H1 (cell line): ENCODE measurements at regions not wholly inside any gene's neighbourhood (a gene's known extent, or its start where the extent isn't known, plus 50 kb on each side); places are given as distances from the start of the nearest gene placed in this dataset.

Source experiments
- CTCF ChIA-PET: fragments of 300-600 bp; sonication (Branson Sonifier 250); formaldehyde crosslinking; loops from one replicate; lab custom pipeline; 2021; ENCODE audit not compliant: partially characterized antibody; lab: Charles Lee
- POLR2A ChIA-PET: fragments of 300-600 bp; sonication (Branson Sonifier 250); formaldehyde crosslinking; loops from one replicate; lab custom pipeline; 2021; ENCODE audit warnings: inconsistent platforms; ENCODE audit not compliant: partially characterized antibody; lab: Charles Lee
- DNase-seq, 2 experiments: peaks; one replicate each; pipeline versions ENCODE4 v3.0.0 to v3.0.0-alpha.2; 2010 to 2022; ENCODE audit warnings: low spot score in 2 of 2, low read depth in 1 of 2, mixed read lengths in 1 of 2
- FAIRE-seq: peaks from 2 replicates; lab custom pipeline; 2011; peaks lifted over from hg19 to GRCh38; lab: Jason Lieb, UNC
- H2AFZ ChIP-seq: 2 replicates; pipeline ENCODE4 v1.8.1; 2012; ENCODE audit warnings: low read length, inconsistent platforms
- H2AK5ac ChIP-seq: 2 replicates; pipeline ENCODE4 v1.6.1; 2013; ENCODE audit warnings: low read depth, low read length
- H2BK120ac ChIP-seq: replicated peaks from 2 replicates; pipeline ENCODE3; 2013; ENCODE audit warnings: low read depth, low read length, inconsistent platforms
- H2BK12ac ChIP-seq: 2 replicates; pipeline ENCODE4 v1.6.1; 2013; ENCODE audit warnings: low read depth, low read length
- H2BK15ac ChIP-seq: 2 replicates; pipeline ENCODE4 v1.6.1; 2013; ENCODE audit warnings: low read length
- H2BK20ac ChIP-seq: 2 replicates; pipeline ENCODE4 v1.6.1; 2013; ENCODE audit warnings: low read length
- H2BK5ac ChIP-seq: 2 replicates; pipeline ENCODE4 v1.6.1; 2013; ENCODE audit warnings: low read depth, low read length
- H3K14ac ChIP-seq: 2 replicates; pipeline ENCODE4 v1.6.1; 2013; ENCODE audit warnings: inconsistent platforms; ENCODE audit not compliant: insufficient read length
- H3K18ac ChIP-seq: 2 replicates; pipeline ENCODE4 v1.6.1; 2013; ENCODE audit warnings: low read length; ENCODE audit errors: extremely low read depth
- H3K23ac ChIP-seq: 2 replicates; pipeline ENCODE4 v1.6.1; 2013; ENCODE audit warnings: inconsistent platforms; ENCODE audit not compliant: insufficient read length
- H3K23me2 ChIP-seq: 2 replicates; pipeline ENCODE4 v1.6.1; 2013; ENCODE audit warnings: low read depth, low read length
- H3K27ac ChIP-seq: 2 replicates; pipeline ENCODE4 v1.6.1; 2011; ENCODE audit warnings: low read depth, low read length, inconsistent platforms
- H3K27me3 ChIP-seq, 4 experiments: replicated peaks in 1 of 4; 1 replicate in 1 of 4; 2 replicates in 3 of 4; pipeline versions ENCODE4 v1.6.1 to v1.8.1; 2011 to 2013; ENCODE audit warnings: low read length in 3 of 4, mild to moderate bottlenecking in 3 of 4, inconsistent platforms in 2 of 4, mixed read lengths in 2 of 4, moderate library complexity in 1 of 4; ENCODE audit not compliant: control insufficient read depth in 3 of 4, insufficient read depth in 3 of 4; ENCODE audit errors: extremely low read depth in 1 of 4
- H3K36me3 ChIP-seq, 4 experiments: 2 replicates each; pipeline versions ENCODE4 v1.6.1 to v1.8.1; 2011 to 2013; ENCODE audit warnings: mild to moderate bottlenecking in 4 of 4, low read length in 3 of 4, moderate library complexity in 2 of 4, control low read depth in 1 of 4, inconsistent platforms in 1 of 4; ENCODE audit not compliant: insufficient read depth in 4 of 4, control insufficient read depth in 2 of 4
- H3K4ac ChIP-seq: replicated peaks from 2 replicates; pipeline ENCODE3; 2013; ENCODE audit warnings: low read length, low read depth, mixed read lengths, inconsistent platforms; ENCODE audit not compliant: insufficient read length
- H3K4me1 ChIP-seq, 4 experiments: replicated peaks in 1 of 4; 1 replicate in 1 of 4; 2 replicates in 3 of 4; pipeline versions ENCODE4 v1.6.1 to v1.8.1; 2011 to 2013; ENCODE audit warnings: low read length in 3 of 4, inconsistent platforms in 2 of 4, mixed read lengths in 1 of 4; ENCODE audit not compliant: insufficient read depth in 4 of 4, control insufficient read depth in 3 of 4
- H3K4me2 ChIP-seq, 2 experiments: 2 replicates each; pipeline versions ENCODE4 v1.6.1 to v1.8.1; 2011 to 2013; ENCODE audit warnings: low read depth in 2 of 2, low read length in 2 of 2, control low read depth in 1 of 2, inconsistent platforms in 1 of 2, mild to moderate bottlenecking in 1 of 2; ENCODE audit not compliant: insufficient read depth in 1 of 2
- H3K4me3 ChIP-seq, 4 experiments: fragments of 200-600, 300-600 bp in 1 of 4; sonication (generic), shearing (Covaris generic), sonication (Bioruptor Twin) in 1 of 4; 2 replicates each; pipeline versions ENCODE4 v1.5.1 to v1.8.1; 2011 to 2016; ENCODE audit warnings: low read length in 4 of 4, low read depth in 3 of 4, control low read depth in 2 of 4, inconsistent platforms in 2 of 4, mild to moderate bottlenecking in 2 of 4, mixed read lengths in 1 of 4, moderate library complexity in 1 of 4; ENCODE audit not compliant: insufficient read depth in 2 of 4; ENCODE audit errors: extremely low read depth in 1 of 4
- H3K56ac ChIP-seq: replicated peaks from 2 replicates; pipeline ENCODE3; 2013; ENCODE audit warnings: low read depth, mild to moderate bottlenecking, mixed read lengths, low read length, inconsistent platforms; ENCODE audit not compliant: insufficient read length
- H3K79me1 ChIP-seq: 2 replicates; pipeline ENCODE4 v1.6.1; 2013; ENCODE audit warnings: low read depth, low read length, control low read depth
- H3K79me2 ChIP-seq, 2 experiments: 2 replicates each; pipeline versions ENCODE4 v1.6.1 to v1.8.1; 2012 to 2013; ENCODE audit warnings: low read length in 2 of 2, mild to moderate bottlenecking in 2 of 2, inconsistent platforms in 1 of 2; ENCODE audit not compliant: insufficient read depth in 2 of 2, control insufficient read depth in 1 of 2
- H3K9ac ChIP-seq, 4 experiments: replicated peaks in 1 of 4; 1 replicate in 1 of 4; 2 replicates in 3 of 4; pipeline versions ENCODE4 v1.6.1 to v1.8.1; 2011 to 2013; ENCODE audit warnings: low read depth in 3 of 4, low read length in 3 of 4, control low read depth in 2 of 4, mild to moderate bottlenecking in 2 of 4, moderate library complexity in 2 of 4, inconsistent platforms in 1 of 4; ENCODE audit errors: extremely low read depth in 1 of 4
- H3K9me3 ChIP-seq, 2 experiments: 2 replicates each; pipeline versions ENCODE4 v1.6.1 to v1.8.1; 2012 to 2013; ENCODE audit warnings: mild to moderate bottlenecking in 2 of 2, moderate library complexity in 2 of 2, control low read depth in 1 of 2, inconsistent platforms in 1 of 2, low read depth in 1 of 2, low read length in 1 of 2, mixed read lengths in 1 of 2; ENCODE audit not compliant: insufficient read depth in 2 of 2
- H4K20me1 ChIP-seq, 2 experiments: replicated peaks in 1 of 2; 2 replicates each; pipeline versions ENCODE3 to v1.8.1; 2011 to 2013; ENCODE audit warnings: inconsistent platforms in 2 of 2, low read length in 2 of 2, mild to moderate bottlenecking in 1 of 2; ENCODE audit not compliant: insufficient read depth in 2 of 2, control insufficient read depth in 1 of 2
- H4K5ac ChIP-seq: 2 replicates; pipeline ENCODE4 v1.6.1; 2013; ENCODE audit warnings: low read length, low read depth, mixed read lengths, inconsistent platforms; ENCODE audit not compliant: insufficient read length
- H4K8ac ChIP-seq: 2 replicates; pipeline ENCODE4 v1.8.0; 2013; ENCODE audit warnings: mild to moderate bottlenecking, moderate library complexity, low read length, inconsistent platforms; ENCODE audit not compliant: insufficient read depth; ENCODE audit errors: extremely low read depth
- H4K91ac ChIP-seq: replicated peaks from 2 replicates; pipeline ENCODE3; 2013; ENCODE audit warnings: low read length, mixed read lengths, inconsistent platforms; ENCODE audit not compliant: insufficient read length
- ATF2 ChIP-seq: IDR thresholded peaks from 2 replicates; pipeline ENCODE4 v1.6.1; 2012; ENCODE audit warnings: low read length, inconsistent platforms
- BCL11A ChIP-seq, 2 experiments: IDR thresholded peaks; one replicate each; pipeline ENCODE4 v1.6.1; 2011; ENCODE audit warnings: low read depth in 2 of 2, low read length in 2 of 2, mild to moderate bottlenecking in 2 of 2
- CBX5 ChIP-seq: fragments of 300-800, 300-1000 bp; sonication (generic); IDR thresholded peaks from 2 replicates; pipeline ENCODE4 v1.7.1; 2016; ENCODE audit warnings: antibody characterized with exemption, low read length, low read depth
- EP300 ChIP-seq, 2 experiments: IDR thresholded peaks; 1 replicate in 1 of 2; 2 replicates in 1 of 2; pipeline ENCODE4 v1.6.1; 2011 to 2012; ENCODE audit warnings: low read depth in 2 of 2, low read length in 2 of 2, mild to moderate bottlenecking in 2 of 2, borderline replicate concordance in 1 of 2, inconsistent platforms in 1 of 2, moderate library complexity in 1 of 2
- HDAC6 ChIP-seq: IDR thresholded peaks from one replicate; pipeline ENCODE4 v1.7.1; 2012; ENCODE audit warnings: low read depth, mild to moderate bottlenecking, inconsistent platforms, low read length, moderate library complexity
- KDM1A ChIP-seq: fragments of 200-600, 300-600 bp; sonication (generic); IDR thresholded peaks from 2 replicates; pipeline ENCODE4 v1.7.1; 2016; ENCODE audit warnings: mild to moderate bottlenecking, low read length, borderline replicate concordance
- KDM4A ChIP-seq: IDR thresholded peaks from one replicate; pipeline ENCODE4 v1.7.1; 2012; ENCODE audit warnings: low read depth, mild to moderate bottlenecking, moderate library complexity, low read length, inconsistent platforms; ENCODE audit not compliant: severe bottlenecking
- SAP30 ChIP-seq: fragments of 300-600 bp; sonication (generic); IDR thresholded peaks from 2 replicates; pipeline ENCODE4 v1.7.1; 2012; ENCODE audit warnings: low read length, moderate library complexity, mild to moderate bottlenecking, inconsistent platforms; ENCODE audit not compliant: insufficient read depth, insufficient replicate concordance
- SP1 ChIP-seq: IDR thresholded peaks from 2 replicates; pipeline ENCODE4 v1.6.1; 2011; ENCODE audit warnings: low read depth, low read length
- SP4 ChIP-seq: IDR thresholded peaks from 2 replicates; pipeline ENCODE4 v1.6.1; 2012; ENCODE audit warnings: low read length, inconsistent platforms
- TAF1 ChIP-seq: IDR thresholded peaks from 2 replicates; pipeline ENCODE4 v1.6.1; 2011; ENCODE audit warnings: mild to moderate bottlenecking, low read depth, low read length
- WGBS, 2 experiments: shearing (Covaris generic) in 1 of 2; methylation state at CpG; one replicate each; pipeline versions ENCODE4 v1.1.6 to v1.1.7; 2013 to 2015; ENCODE audit warnings: low lambda C conversion rate in 2 of 2, mixed read lengths in 2 of 2, inconsistent platforms in 1 of 2, low coverage in 1 of 2, missing lambda C conversion rate in 1 of 2; ENCODE audit not compliant: insufficient replicate concordance in 2 of 2, insufficient coverage in 1 of 2, insufficient read length in 1 of 2; ENCODE audit errors: extremely low coverage in 1 of 2, missing lambda C conversion rate in 1 of 2; 5-methylcytosine and 5-hydroxymethylcytosine counted together

GRCh38 chr7:125065001-125065400 is 135.4 kb upstream of the POT1 start:
- Histone ChIP-seq H4K91ac (no peak overlapping the region), H3K79me1 (no peaks in the 10 kb centered on the region), H4K8ac (no peak overlapping the region), H2BK5ac (no peak overlapping the region), H3K27ac (no peak overlapping the region), H3K9me3 (0 out of 4 replicates have a peak, but pooled peaks cover 0 to 3% of the 10 kb centered on the region in 2 experiments), H3K36me3 (no peaks in the 10 kb centered on the region), H2BK12ac (no peak overlapping the region), H3K4ac (no peak overlapping the region), H3K27me3 (no peaks in the 10 kb centered on the region), H3K4me1 (no peaks in the 10 kb centered on the region), H3K18ac (no peak overlapping the region), H2BK20ac (no peak overlapping the region), H4K20me1 (no peaks in the 10 kb centered on the region), H3K14ac (no peak overlapping the region), H2AK5ac (no peak overlapping the region), H3K4me2 (no peak overlapping the region), H2AFZ (no peak overlapping the region), H3K23me2 (no peaks in the 10 kb centered on the region), H2BK120ac (no peak overlapping the region), H3K9ac (no peak overlapping the region), H3K56ac (no peak overlapping the region), H3K79me2 (no peaks in the 10 kb centered on the region), H2BK15ac (no peak overlapping the region), H3K23ac (no peak overlapping the region), H3K4me3 (no peak overlapping the region), H4K5ac (no peak overlapping the region)
- WGBS, 2 experiments: 100% methylated on average over 1 of the region's 1 CpG; no CpG with 5 or more reads in 1 of the 2 experiments
- ChIA-PET POLR2A (no interaction called here), CTCF (interaction anchor here (1.2 to 1.4 kb wide), 2 partner anchors 14 to 24 kb away, joined by 4 read pairs; no protein-coding TSS in a partner anchor)
- TF ChIP-seq KDM1A (no peak), TAF1 (no peak), CBX5 (no peak), SP4 (no peak), BCL11A (IDR thresholded peaks at IDR 0.05; ENCODE audit: low read depth in 2 of 2, low read length in 2 of 2) (no peak), HDAC6 (no peak), ATF2 (no peak), KDM4A (no peak), SP1 (no peak), EP300 (IDR thresholded peaks at IDR 0.05; ENCODE audit: borderline replicate concordance in 1 of 2, low read depth in 2 of 2, low read length in 2 of 2) (no peak), SAP30 (no peak)
- DNase-seq: no peak
- no peak for FAIRE-seq
